HG02798 (cell line): ENCODE measurements at regions not wholly inside any gene's neighbourhood (a gene's known extent, or its start where the extent isn't known, plus 50 kb on each side); places are given as distances from the start of the nearest gene placed in this dataset.

Experiments used
- ATAC-seq: cut with Tn5 transposase; IDR thresholded peaks from one replicate; pipeline ENCODE4 v1.9.1; 2021; ENCODE audit warnings: mild to moderate bottlenecking; ENCODE audit not compliant: unreplicated experiment, poor library complexity

GRCh38 chr11:110990311-110990710 is 255.2 kb upstream of the POU2AF2 start:
- ATAC-seq: no peak

GRCh38 chr11:110989428-110990133 is 255.9 kb upstream of the POU2AF2 start:
- no peak for ATAC-seq

- ATAC-seq: no peak
Measured at GRCh38 chr11:110988671-110989070, 256.9 kb upstream of the POU2AF2 start.

GRCh38 chr11:110986016-110986415 is 259.5 kb upstream of the POU2AF2 start:
- no peak for ATAC-seq

GRCh38 chr11:110985547-110985946 is 260.0 kb upstream of the POU2AF2 start:
- ATAC-seq: no peak

GRCh38 chr11:110984693-110985092 is 260.8 kb upstream of the POU2AF2 start:
- no peak for ATAC-seq

- ATAC-seq: no peak
Measured at GRCh38 chr11:110984147-110984546, 261.4 kb upstream of the POU2AF2 start.

GRCh38 chr11:110982214-110982613 is 263.3 kb upstream of the POU2AF2 start:
- ATAC-seq: no peak

GRCh38 chr11:110979696-110980095 is 265.8 kb upstream of the POU2AF2 start:
- ATAC-seq: no peak

- ATAC-seq: no peak
Measured at GRCh38 chr11:110977661-110978060, 265.4 kb upstream of the ARHGAP20 start.

GRCh38 chr11:110974731-110975130 is 262.5 kb upstream of the ARHGAP20 start:
- no peak for ATAC-seq

- no peak for ATAC-seq
Measured at GRCh38 chr11:110973401-110973980, 261.3 kb upstream of the ARHGAP20 start.

- ATAC-seq: no peak
Measured at GRCh38 chr11:110972640-110973039, 260.4 kb upstream of the ARHGAP20 start.

GRCh38 chr11:110972106-110972505 is 259.9 kb upstream of the ARHGAP20 start:
- ATAC-seq: no peak

GRCh38 chr11:110971140-110971539 is 258.9 kb upstream of the ARHGAP20 start:
- no peak for ATAC-seq

GRCh38 chr11:110968348-110969062 is 256.3 kb upstream of the ARHGAP20 start:
- no peak for ATAC-seq

GRCh38 chr11:110966131-110966530 is 253.9 kb upstream of the ARHGAP20 start:
- ATAC-seq: no peak

GRCh38 chr11:110962921-110963320 is 250.7 kb upstream of the ARHGAP20 start:
- ATAC-seq: no peak

GRCh38 chr11:110960167-110960566 is 247.9 kb upstream of the ARHGAP20 start:
- no peak for ATAC-seq

- no peak for ATAC-seq
Measured at GRCh38 chr11:110958216-110958615, 246.0 kb upstream of the ARHGAP20 start.

- ATAC-seq: no peak
Measured at GRCh38 chr11:110955776-110956175, 243.5 kb upstream of the ARHGAP20 start.
